CD4-positive, CD25-positive, alpha-beta regulatory T cell (primary cell): ENCODE measurements at regions not wholly inside any gene's neighbourhood (a gene's known extent, or its start where the extent isn't known, plus 50 kb on each side); places are given as distances from the start of the nearest gene placed in this dataset.
"Not testable (repeated sequence)": the region's sequence is repeated elsewhere in the genome, so short reads cannot be mapped to it uniquely, and the experiment has no call there.

Experiments
- ATAC-seq, 2 donors: fragments of 150-1000 bp; cut with Tn5 transposase; one replicate each; pipeline ENCODE4 v1.10.0; 2021; ENCODE audit warnings: low read depth in 2 of 2, moderate number of reproducible peaks in 2 of 2, moderate library complexity in 1 of 2
- DNase-seq, 3 donors: peaks; one replicate each; pipeline versions ENCODE4 v3.0.0 to v3.0.0-alpha.2; 2012 to 2022; ENCODE audit warnings: mixed read lengths in 1 of 3
- H3K27ac ChIP-seq: one replicate; pipeline ENCODE4 v1.7.0; 2013; ENCODE audit warnings: mild to moderate bottlenecking, low read length; ENCODE audit not compliant: insufficient read depth, poor library complexity, severe bottlenecking
- H3K27me3 ChIP-seq: one replicate; pipeline ENCODE4 v1.7.0; 2013; ENCODE audit warnings: low read length; ENCODE audit not compliant: control insufficient read depth, insufficient read depth
- H3K36me3 ChIP-seq: one replicate; pipeline ENCODE4 v1.7.0; 2013; ENCODE audit warnings: mild to moderate bottlenecking, low read length, moderate library complexity; ENCODE audit not compliant: control insufficient read depth, insufficient read depth
- H3K4me1 ChIP-seq: 2 replicates; pipeline ENCODE4 v1.7.0; 2013; ENCODE audit warnings: mild to moderate bottlenecking, low read length; ENCODE audit not compliant: insufficient read depth, control insufficient read depth, poor library complexity, severe bottlenecking
- H3K4me3 ChIP-seq: one replicate; pipeline ENCODE4 v1.7.0; 2013; ENCODE audit warnings: low read depth, mild to moderate bottlenecking, low read length, moderate library complexity
- H3K9me3 ChIP-seq, 2 experiments: 1 replicate in 1 of 2; 2 replicates in 1 of 2; pipeline ENCODE4 v1.7.0; 2013; ENCODE audit warnings: low read length in 2 of 2, mild to moderate bottlenecking in 1 of 2, moderate library complexity in 1 of 2; ENCODE audit not compliant: control insufficient read depth in 2 of 2
- H3K27ac Mint-ChIP-seq, 3 donors: one replicate each; pipeline ENCODE4 v1.8.0; 2020 to 2022; ENCODE audit warnings: mild to moderate bottlenecking in 3 of 3, mixed read lengths in 3 of 3, moderate library complexity in 2 of 3
- H3K27me3 Mint-ChIP-seq: one replicate; pipeline ENCODE4 v1.8.0; 2022; ENCODE audit warnings: mild to moderate bottlenecking, mixed read lengths
- H3K36me3 Mint-ChIP-seq: one replicate; pipeline ENCODE4 v1.8.0; 2020; ENCODE audit warnings: mixed read lengths
- H3K4me1 Mint-ChIP-seq, 4 donors: one replicate each; pipeline ENCODE4 v1.8.0; 2020 to 2022; ENCODE audit warnings: mixed read lengths in 4 of 4, mild to moderate bottlenecking in 1 of 4
- H3K4me3 Mint-ChIP-seq, 4 donors: one replicate each; pipeline ENCODE4 v1.8.0; 2020 to 2022; ENCODE audit warnings: mild to moderate bottlenecking in 4 of 4, mixed read lengths in 4 of 4, moderate library complexity in 3 of 4
- H3K9me3 Mint-ChIP-seq, 7 donors: one replicate each; pipeline ENCODE4 v1.8.0; 2020 to 2022; ENCODE audit warnings: mixed read lengths in 7 of 7, mild to moderate bottlenecking in 3 of 7, moderate library complexity in 2 of 7

- not testable (repeated sequence) for H3K4me1 ChIP-seq, H3K27ac ChIP-seq, H3K4me1 Mint-ChIP-seq, H3K27me3 Mint-ChIP-seq, H3K36me3 ChIP-seq, H3K9me3 Mint-ChIP-seq, H3K9me3 ChIP-seq, H3K4me3 ChIP-seq, H3K36me3 Mint-ChIP-seq, DNase-seq, H3K27me3 ChIP-seq
- H3K4me3 Mint-ChIP-seq, result peak overlapping the region in 3 of 4 donors; percentile 20 to 63 (median 32)
- peak overlapping the region; percentile 79 to 94 (median 92) for H3K27ac Mint-ChIP-seq
- peak; percentile 78 to 79 for ATAC-seq
Measured at GRCh38 chr2:87548681-87549536, 199.0 kb upstream of the PLGLB2 start.

GRCh38 chr2:87549561-87550202 is 198.2 kb upstream of the PLGLB2 start:
- H3K27ac ChIP-seq, H3K36me3 Mint-ChIP-seq, H3K4me3 Mint-ChIP-seq, H3K4me1 Mint-ChIP-seq, H3K27me3 Mint-ChIP-seq, H3K4me1 ChIP-seq, H3K9me3 ChIP-seq, H3K36me3 ChIP-seq, H3K27me3 ChIP-seq, ATAC-seq, DNase-seq, H3K4me3 ChIP-seq, H3K9me3 Mint-ChIP-seq: not testable (repeated sequence)
- peak overlapping the region in 2 of 3 donors; percentile 25 to 52 for H3K27ac Mint-ChIP-seq

GRCh38 chr2:87554678-87555077 is 193.2 kb upstream of the PLGLB2 start:
- not testable (repeated sequence) for H3K27ac Mint-ChIP-seq, H3K27me3 ChIP-seq, H3K36me3 Mint-ChIP-seq, H3K4me3 ChIP-seq, H3K4me3 Mint-ChIP-seq, H3K4me1 ChIP-seq, DNase-seq, ATAC-seq, H3K9me3 ChIP-seq, H3K27ac ChIP-seq, H3K9me3 Mint-ChIP-seq, H3K27me3 Mint-ChIP-seq, H3K36me3 ChIP-seq, H3K4me1 Mint-ChIP-seq

GRCh38 chr2:87555082-87555481 is 192.8 kb upstream of the PLGLB2 start:
- not testable (repeated sequence) for H3K36me3 Mint-ChIP-seq, H3K27ac ChIP-seq, H3K27me3 ChIP-seq, H3K4me1 ChIP-seq, H3K36me3 ChIP-seq, ATAC-seq, H3K9me3 Mint-ChIP-seq, H3K9me3 ChIP-seq, H3K4me1 Mint-ChIP-seq, DNase-seq, H3K4me3 Mint-ChIP-seq, H3K27me3 Mint-ChIP-seq, H3K4me3 ChIP-seq, H3K27ac Mint-ChIP-seq

GRCh38 chr2:87559001-87559400 is 188.9 kb upstream of the PLGLB2 start:
- not testable (repeated sequence) for H3K27ac Mint-ChIP-seq, H3K9me3 ChIP-seq, H3K27me3 Mint-ChIP-seq, H3K27me3 ChIP-seq, H3K4me1 Mint-ChIP-seq, DNase-seq, H3K36me3 Mint-ChIP-seq, ATAC-seq, H3K4me3 ChIP-seq, H3K4me1 ChIP-seq, H3K36me3 ChIP-seq, H3K4me3 Mint-ChIP-seq, H3K27ac ChIP-seq, H3K9me3 Mint-ChIP-seq

- H3K4me1 ChIP-seq, H3K4me1 Mint-ChIP-seq, H3K27me3 ChIP-seq, ATAC-seq, H3K9me3 Mint-ChIP-seq, H3K36me3 Mint-ChIP-seq, H3K27ac Mint-ChIP-seq, H3K27me3 Mint-ChIP-seq, H3K4me3 ChIP-seq, H3K4me3 Mint-ChIP-seq, H3K9me3 ChIP-seq, H3K36me3 ChIP-seq, H3K27ac ChIP-seq, DNase-seq: not testable (repeated sequence)
Measured at GRCh38 chr2:87559735-87560134, 188.2 kb upstream of the PLGLB2 start.

- H3K4me3 ChIP-seq, DNase-seq, H3K9me3 ChIP-seq, H3K27me3 Mint-ChIP-seq, H3K27me3 ChIP-seq, H3K27ac ChIP-seq, H3K36me3 ChIP-seq, H3K9me3 Mint-ChIP-seq, H3K4me1 ChIP-seq, H3K36me3 Mint-ChIP-seq, H3K4me3 Mint-ChIP-seq, ATAC-seq: not testable (repeated sequence)
- peaks cover 0 to 22% (median 3%) of the 10 kb centered on the region in 4 donors for H3K4me1 Mint-ChIP-seq
- H3K27ac Mint-ChIP-seq, result peak overlapping the region in 1 of 3 donors; percentile 43
Measured at GRCh38 chr2:87565116-87565515, 182.8 kb upstream of the PLGLB2 start.

- not testable (repeated sequence) for ATAC-seq, DNase-seq, H3K27ac ChIP-seq, H3K36me3 ChIP-seq, H3K27me3 Mint-ChIP-seq, H3K36me3 Mint-ChIP-seq, H3K27me3 ChIP-seq, H3K9me3 Mint-ChIP-seq, H3K9me3 ChIP-seq, H3K4me3 Mint-ChIP-seq, H3K4me1 ChIP-seq, H3K4me3 ChIP-seq
- H3K27ac Mint-ChIP-seq, result peak overlapping the region in 1 of 3 donors; percentile 52
- H3K4me1 Mint-ChIP-seq, result peaks cover 0 to 24% (median 3%) of the 10 kb centered on the region in 4 donors
Measured at GRCh38 chr2:87566531-87566930, 181.4 kb upstream of the PLGLB2 start.
